Caco-2 (cell line): ENCODE measurements at regions not wholly inside any gene's neighbourhood (a gene's known extent, or its start where the extent isn't known, plus 50 kb on each side); places are given as distances from the start of the nearest gene placed in this dataset.
"Not testable (repeated sequence)": the region's sequence is repeated elsewhere in the genome, so short reads cannot be mapped to it uniquely, and the experiment has no call there.

ENCODE experiments used
- BruUV-seq: library from RNA; stranded (reverse); fragments of 400-500 nt; replicated peaks from 2 replicates; lab custom pipeline; 2021; lab: Mats Ljungman, UMichigan
- CTCF ChIA-PET: fragments of 300-600 bp; sonication (Branson Sonifier 250); formaldehyde crosslinking; loops from one replicate; lab custom pipeline; 2022; ENCODE audit warnings: antibody characterized with exemption; lab: Charles Lee
- POLR2A ChIA-PET: fragments of 300-600 bp; sonication (Branson Sonifier 250); formaldehyde crosslinking; loops from one replicate; lab custom pipeline; 2022; ENCODE audit warnings: antibody characterized with exemption; lab: Charles Lee
- DNase-seq, 2 experiments: peaks; one replicate each; pipeline versions ENCODE4 v3.0.0 to v3.0.0-alpha.2; 2020 to 2022
- H3K27me3 ChIP-seq: replicated peaks from 2 replicates; pipeline ENCODE4 v1.6.0; 2011; ENCODE audit warnings: low read length; ENCODE audit not compliant: control insufficient read depth, insufficient read depth
- H3K36me3 ChIP-seq: 2 replicates; pipeline ENCODE4 v1.5.1; 2011; ENCODE audit warnings: low read length; ENCODE audit not compliant: control insufficient read depth, insufficient read depth
- H3K4me1 ChIP-seq: fragments of 250-450 bp; sonication (Bioruptor Pico); 2 replicates; pipeline ENCODE4 v1.5.1; 2020; ENCODE audit warnings: mild to moderate bottlenecking
- H3K4me3 ChIP-seq: 2 replicates; pipeline ENCODE4 v1.5.1; 2011; ENCODE audit warnings: low read depth, mild to moderate bottlenecking, control low read depth, low read length
- H3K9me3 ChIP-seq: fragments of 250-450 bp; sonication (Bioruptor Pico); 2 replicates; pipeline ENCODE4 v1.5.1; 2020; ENCODE audit warnings: mild to moderate bottlenecking, moderate library complexity
- H3K27ac Mint-ChIP-seq: one replicate; pipeline ENCODE4 v1.8.0; 2022; ENCODE audit warnings: mixed read lengths; ENCODE audit not compliant: unreplicated experiment
- H3K27me3 Mint-ChIP-seq: one replicate; pipeline ENCODE4 v1.8.0; 2022; ENCODE audit warnings: mixed read lengths; ENCODE audit not compliant: insufficient read depth, unreplicated experiment
- H3K36me3 Mint-ChIP-seq: one replicate; pipeline ENCODE4 v1.8.0; 2022; ENCODE audit warnings: mild to moderate bottlenecking, mixed read lengths; ENCODE audit not compliant: insufficient read depth, unreplicated experiment
- H3K4me1 Mint-ChIP-seq: one replicate; pipeline ENCODE4 v1.8.0; 2022; ENCODE audit warnings: low read depth, mixed read lengths; ENCODE audit not compliant: unreplicated experiment
- H3K4me3 Mint-ChIP-seq: one replicate; pipeline ENCODE4 v1.8.0; 2022; ENCODE audit warnings: mild to moderate bottlenecking, moderate library complexity, mixed read lengths; ENCODE audit not compliant: unreplicated experiment
- H3K9me3 Mint-ChIP-seq: one replicate; pipeline ENCODE4 v1.8.0; 2022; ENCODE audit warnings: mixed read lengths; ENCODE audit not compliant: unreplicated experiment
- CTCF ChIP-seq, 2 experiments: fragments of 200-600 bp in 1 of 2; IDR thresholded peaks; 1 replicate in 1 of 2; 2 replicates in 1 of 2; pipeline versions ENCODE4 v1.5.1 to v1.8.0; 2011 to 2022; ENCODE audit warnings: antibody characterized with exemption in 1 of 2, control low read depth in 1 of 2, inconsistent platforms in 1 of 2, low read depth in 1 of 2, low read length in 1 of 2, mild to moderate bottlenecking in 1 of 2, moderate library complexity in 1 of 2; ENCODE audit not compliant: insufficient read depth in 1 of 2, severe bottlenecking in 1 of 2, unreplicated experiment in 1 of 2
- intact Hi-C: fragments of 100-400 bp; cut with micrococcal nuclease; formaldehyde crosslinking; loops from one replicate; pipeline ENCODE4 v1.10.0; 2022; ENCODE audit not compliant: unreplicated experiment

- BruUV-seq = no TSS peak
Observed at GRCh38 chr6:75012018-75012417, 193.8 kb downstream of the COL12A1 start.

DNA sequence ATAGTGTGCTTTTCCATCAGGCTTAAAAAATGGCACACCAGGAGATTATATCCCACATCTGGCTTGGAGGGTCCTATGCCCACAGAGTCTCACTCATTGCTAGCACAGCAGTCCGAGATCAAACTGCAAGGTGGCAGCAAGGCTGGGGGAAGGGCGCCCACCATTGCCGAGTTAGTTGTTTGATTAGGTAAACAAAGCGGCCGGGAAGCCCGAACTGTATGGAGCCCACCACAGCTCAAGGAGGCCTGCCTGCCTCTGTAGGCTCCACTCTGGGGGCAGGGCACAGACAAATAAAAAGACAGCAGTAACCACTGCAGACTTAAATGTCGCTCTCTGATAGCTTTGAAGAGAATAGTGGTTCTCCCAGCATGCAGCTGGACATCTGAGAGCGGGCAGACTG is 201.9 kb downstream of the COL12A1 start:
- H3K27ac Mint-ChIP-seq, CTCF ChIA-PET, intact Hi-C loops, H3K9me3 ChIP-seq, H3K36me3 Mint-ChIP-seq, H3K4me3 ChIP-seq, H3K4me1 ChIP-seq, H3K27me3 ChIP-seq, H3K4me1 Mint-ChIP-seq, H3K36me3 ChIP-seq, H3K4me3 Mint-ChIP-seq, DNase-seq, POLR2A ChIA-PET, H3K27me3 Mint-ChIP-seq, H3K9me3 Mint-ChIP-seq, BruUV-seq: not testable (repeated sequence)

More at GRCh38 chr6:75012018-75012417, 193.8 kb downstream of the COL12A1 start:
- Mint-ChIP-seq H3K27me3 (no peaks in the 10 kb centered on the region), H3K36me3 (no peaks in the 10 kb centered on the region), H3K4me1 (no peaks in the 10 kb centered on the region), H3K4me3 (no peak overlapping the region), H3K9me3 (no peaks in the 10 kb centered on the region), H3K27ac (no peak overlapping the region)
- H3K36me3 ChIP-seq = no peaks in the 10 kb centered on the region
- TF ChIP-seq CTCF (IDR thresholded peaks at IDR 0.05; ENCODE audit: insufficient read depth in 1 of 2, low read depth in 1 of 2, low read length in 1 of 2, severe bottlenecking in 1 of 2, unreplicated experiment in 1 of 2) = no peak
- no peaks in the 10 kb centered on the region for H3K27me3 ChIP-seq
- no peak for DNase-seq
- H3K4me3 ChIP-seq = no peak overlapping the region
- ChIA-PET CTCF (no interaction called here), POLR2A (no interaction called here)
- intact Hi-C loops = no loop called here
- H3K4me1 ChIP-seq = no peaks in the 10 kb centered on the region
- no peaks in the 10 kb centered on the region for H3K9me3 ChIP-seq

DNA sequence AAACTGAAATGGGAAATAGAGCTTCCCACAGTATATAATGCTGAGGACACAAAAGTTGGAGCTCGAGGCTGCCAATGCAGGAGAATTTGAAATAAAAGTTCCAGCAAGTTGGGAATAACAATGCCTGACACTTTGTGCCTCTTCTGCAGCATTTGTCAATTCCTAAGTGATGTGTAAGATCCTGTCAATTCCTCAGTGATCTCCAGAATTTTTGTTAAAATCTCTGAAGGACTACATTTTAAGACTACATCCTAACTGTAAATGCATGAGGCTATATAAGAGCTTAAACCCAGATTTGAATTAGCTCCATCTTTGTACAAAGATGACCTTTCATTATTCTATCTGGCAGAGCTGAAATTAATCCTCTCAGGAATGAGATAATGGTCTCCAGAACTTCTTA is 208.2 kb downstream of the COL12A1 start:
- Histone ChIP-seq H3K36me3 (no peaks in the 10 kb centered on the region), H3K4me3 (no peak overlapping the region), H3K27me3 (no peaks in the 10 kb centered on the region), H3K4me1 (no peaks in the 10 kb centered on the region), H3K9me3 (no peaks in the 10 kb centered on the region)
- POLR2A ChIA-PET = no interaction called here
- H3K4me1 Mint-ChIP-seq = no peaks in the 10 kb centered on the region
- H3K4me3 Mint-ChIP-seq = no peak overlapping the region
- H3K27me3 Mint-ChIP-seq = no peaks in the 10 kb centered on the region
- H3K36me3 Mint-ChIP-seq = no peaks in the 10 kb centered on the region
- intact Hi-C loops = no loop called here
- no peak for DNase-seq
- H3K9me3 Mint-ChIP-seq = no peaks in the 10 kb centered on the region
- no TSS peak for BruUV-seq
- H3K27ac Mint-ChIP-seq = no peak overlapping the region
- CTCF ChIA-PET = no interaction called here
- no peak for TF ChIP-seq CTCF (IDR thresholded peaks at IDR 0.05; ENCODE audit: insufficient read depth in 1 of 2, low read depth in 1 of 2, low read length in 1 of 2, severe bottlenecking in 1 of 2, unreplicated experiment in 1 of 2)

GRCh38 chr6:74993136-74993535 is 212.7 kb downstream of the COL12A1 start:
- no peak for DNase-seq
- H3K9me3 Mint-ChIP-seq = peaks cover 8% of the 10 kb centered on the region
- H3K27me3 Mint-ChIP-seq = no peaks in the 10 kb centered on the region
- ChIA-PET POLR2A (no interaction called here), CTCF (interaction anchor here (0.7 kb wide), 1 partner anchor 123 kb away, joined by 3 read pairs; no protein-coding TSS in a partner anchor)
- no peaks in the 10 kb centered on the region for H3K36me3 Mint-ChIP-seq
- H3K4me1 ChIP-seq = no peaks in the 10 kb centered on the region
- no peak overlapping the region for H3K4me3 Mint-ChIP-seq
- no peaks in the 10 kb centered on the region for H3K9me3 ChIP-seq
- H3K36me3 ChIP-seq = no peaks in the 10 kb centered on the region
- no peak overlapping the region for H3K27ac Mint-ChIP-seq
- intact Hi-C loops = no loop called here
- no peak for TF ChIP-seq CTCF (IDR thresholded peaks at IDR 0.05; ENCODE audit: insufficient read depth in 1 of 2, low read depth in 1 of 2, low read length in 1 of 2, severe bottlenecking in 1 of 2, unreplicated experiment in 1 of 2)
- H3K27me3 ChIP-seq = no peaks in the 10 kb centered on the region
- no peak overlapping the region for H3K4me3 ChIP-seq
- no TSS peak for BruUV-seq
- no peaks in the 10 kb centered on the region for H3K4me1 Mint-ChIP-seq
